ENCODE measurements at regions not wholly inside any gene's neighbourhood (a gene's known extent, or its start where the extent isn't known, plus 50 kb on each side); places are given as distances from the start of the nearest gene placed in this dataset.
A peak's percentile ranks its signal among the peaks of the same experiment; 100 is the strongest.
"Not testable (repeated sequence)": the region's sequence is repeated elsewhere in the genome, so short reads cannot be mapped to it uniquely, and the experiment has no call there.

DNA sequence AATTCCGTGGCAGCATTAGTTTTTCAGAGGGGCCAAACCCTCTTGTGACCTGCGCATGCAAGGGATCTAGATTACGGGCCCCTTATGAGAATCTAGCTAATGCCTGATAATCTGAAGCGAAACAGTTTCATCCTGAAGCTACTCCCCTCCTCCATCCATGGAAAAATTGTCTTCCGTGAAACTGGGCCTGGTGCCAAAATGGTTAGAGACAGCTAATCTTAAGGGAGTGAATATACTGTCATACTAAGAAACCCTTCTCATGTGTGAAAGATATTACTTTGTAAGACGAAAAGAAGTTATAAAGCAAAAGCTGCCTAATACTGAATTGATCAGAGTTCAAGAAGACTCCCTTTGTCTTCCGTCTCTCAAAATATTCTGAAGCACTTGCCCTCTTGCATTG is 166.3 kb downstream of the DUSP10 start:
- DNase-seq (ENCODE audit: low spot score) = no peak

DNA sequence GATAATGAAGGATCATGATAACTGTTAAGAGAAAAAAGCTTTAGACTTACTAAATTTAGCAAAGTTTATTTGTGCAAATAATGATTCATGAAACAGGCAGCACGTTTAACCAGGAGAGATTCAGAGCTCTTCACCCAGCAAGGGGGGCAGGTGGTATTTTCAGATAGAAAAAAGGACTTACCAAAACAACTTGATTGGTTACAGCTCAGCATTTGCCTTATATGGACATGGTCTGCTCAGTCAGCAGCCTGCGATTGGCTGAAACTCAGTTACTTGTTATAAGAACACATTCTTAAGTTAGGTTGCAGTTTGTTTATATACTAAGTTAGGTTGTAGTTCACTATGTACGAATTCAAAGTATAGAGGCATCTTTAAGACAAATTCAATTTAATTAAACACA is 165.6 kb downstream of the DUSP10 start:
- DNase-seq (ENCODE audit: low spot score) = no peak

DNA sequence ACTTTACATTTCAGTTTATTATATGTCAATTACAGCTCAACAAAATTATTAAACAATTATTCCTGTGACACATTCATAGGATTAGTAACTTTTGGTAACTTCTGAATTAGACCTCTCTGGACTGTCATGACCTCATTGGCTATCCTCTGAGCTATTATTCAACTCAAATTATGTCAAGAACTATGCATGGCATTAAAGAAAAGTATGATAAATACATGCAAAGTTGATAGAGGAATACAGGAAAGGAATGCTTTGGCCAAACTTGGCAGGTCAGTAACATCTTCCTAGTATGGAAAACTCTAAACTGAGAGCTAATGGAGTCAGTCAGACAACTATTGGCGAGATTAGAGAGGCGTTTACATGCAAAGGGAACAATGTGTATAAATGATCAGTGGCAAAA is 158.4 kb downstream of the DUSP10 start:
- DNase-seq (ENCODE audit: low spot score) = no peak

DNA sequence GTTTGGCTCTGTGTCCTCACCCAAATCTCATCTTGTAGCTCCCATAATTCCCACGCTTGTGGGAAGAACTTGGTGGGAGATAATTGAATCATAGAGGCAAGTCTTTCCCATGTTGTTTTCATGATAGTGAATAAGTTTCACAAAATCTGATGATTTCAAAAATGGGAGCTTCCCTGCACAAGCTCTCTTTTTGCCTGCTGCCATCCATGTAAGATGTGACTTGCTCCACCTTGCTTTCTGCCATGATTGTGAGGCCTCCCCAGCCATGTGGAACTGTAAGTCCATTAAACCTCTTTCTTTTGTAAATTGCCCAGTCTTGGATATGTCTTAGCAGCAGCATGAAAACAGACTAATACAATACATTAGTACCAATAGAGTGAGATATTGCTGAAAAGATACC is 154.9 kb downstream of the DUSP10 start:
- not testable (repeated sequence) for DNase-seq (ENCODE audit: low spot score)

DNA sequence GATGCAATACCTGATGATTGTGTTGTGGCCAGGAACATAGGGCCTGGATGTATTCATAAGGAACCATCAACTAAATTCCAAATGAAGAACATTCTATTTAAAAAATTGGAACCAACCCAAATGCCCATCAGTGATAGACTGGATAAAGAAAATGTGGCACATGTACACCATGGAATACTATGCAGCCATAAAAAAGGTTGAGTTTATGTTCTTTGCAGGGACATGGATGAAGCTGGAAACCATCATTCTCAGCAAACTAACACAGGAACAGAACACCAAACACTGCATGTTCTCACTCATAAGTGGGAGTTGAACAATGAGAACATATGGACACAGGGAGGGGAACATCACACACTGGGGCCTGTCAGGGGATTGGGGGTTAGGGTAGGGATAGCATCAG is 150.6 kb downstream of the DUSP10 start:
- not testable (repeated sequence) for DNase-seq (ENCODE audit: low spot score)

DNA sequence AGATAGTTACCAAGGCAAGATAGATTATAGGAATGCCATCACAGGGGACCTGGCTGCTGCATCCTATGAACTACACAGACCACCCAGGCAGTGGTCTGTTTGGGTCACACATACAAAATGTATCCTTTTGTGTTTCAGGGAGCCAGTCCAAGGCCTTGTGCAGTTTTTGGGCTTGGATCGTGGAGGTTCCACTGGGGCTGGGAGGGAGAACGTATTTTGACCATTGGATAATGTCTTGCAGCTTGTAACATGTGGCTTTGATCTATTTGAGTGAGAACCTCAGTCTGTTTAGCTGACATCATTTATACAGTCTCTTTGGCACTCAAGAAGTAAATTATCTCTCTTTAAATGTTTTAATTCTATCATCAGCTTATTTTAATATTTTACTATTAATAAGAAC is 147.3 kb downstream of the DUSP10 start:
- DNase-seq (ENCODE audit: low spot score) = no peak

DNA sequence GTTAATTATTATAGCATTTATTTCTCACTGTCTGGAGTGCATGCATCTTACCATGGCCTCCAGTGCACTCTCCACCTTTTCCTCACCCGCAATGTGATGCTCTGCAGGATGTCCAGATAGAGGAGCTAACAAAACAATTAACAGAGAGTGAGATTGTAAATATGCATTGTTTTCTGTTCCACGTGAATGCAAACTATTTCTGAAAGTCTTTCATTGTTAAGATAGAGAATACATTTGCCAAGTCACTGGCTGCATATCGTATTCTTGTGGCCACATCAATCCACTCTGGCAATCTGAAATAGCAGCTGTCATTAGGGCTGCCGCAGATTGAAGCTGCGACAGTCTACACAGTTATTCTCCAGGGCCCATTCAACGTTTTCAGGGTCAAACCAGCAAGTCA is 143.8 kb downstream of the DUSP10 start:
- no peak for DNase-seq (ENCODE audit: low spot score)

DNA sequence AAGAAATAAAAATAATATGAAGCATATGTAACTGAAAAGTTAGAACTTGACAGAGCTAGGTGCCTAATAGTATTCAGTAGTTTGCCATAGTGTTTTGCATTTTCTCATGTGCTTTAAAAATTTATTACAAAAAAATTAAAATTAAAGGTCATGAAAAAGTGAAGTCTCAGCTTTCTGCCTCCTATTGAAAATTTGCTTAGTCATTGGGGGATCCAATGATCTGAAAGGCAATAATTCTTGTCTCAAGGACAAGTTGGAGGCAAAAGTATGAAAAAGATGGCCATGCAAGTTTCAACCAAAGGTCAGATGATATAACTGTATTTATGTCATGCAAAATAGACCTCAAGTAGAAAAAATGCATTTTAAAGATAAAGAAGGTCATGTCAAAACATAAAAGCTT is 140.7 kb downstream of the DUSP10 start:
- DNase-seq (ENCODE audit: low spot score) = no peak

DNA sequence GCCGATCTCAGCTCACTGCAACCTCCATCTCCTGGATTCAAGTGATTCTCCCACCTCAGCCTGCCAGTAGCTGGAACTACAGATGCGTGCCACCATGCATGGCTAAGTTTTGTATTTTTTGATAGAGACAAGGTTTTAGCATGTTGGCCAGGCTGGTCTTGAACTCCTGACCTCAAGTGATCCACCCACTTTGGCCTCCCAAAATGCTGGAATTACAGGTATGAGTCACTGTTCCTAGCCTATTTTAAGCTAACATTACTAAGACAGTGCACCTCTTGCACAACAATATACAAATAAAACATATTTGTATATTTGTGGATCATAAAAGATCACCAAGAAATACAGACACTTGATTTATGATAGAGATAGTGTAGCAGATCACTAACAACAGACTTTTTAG is 139.1 kb downstream of the DUSP10 start:
- DNase-seq (ENCODE audit: low spot score) = no peak

DNA sequence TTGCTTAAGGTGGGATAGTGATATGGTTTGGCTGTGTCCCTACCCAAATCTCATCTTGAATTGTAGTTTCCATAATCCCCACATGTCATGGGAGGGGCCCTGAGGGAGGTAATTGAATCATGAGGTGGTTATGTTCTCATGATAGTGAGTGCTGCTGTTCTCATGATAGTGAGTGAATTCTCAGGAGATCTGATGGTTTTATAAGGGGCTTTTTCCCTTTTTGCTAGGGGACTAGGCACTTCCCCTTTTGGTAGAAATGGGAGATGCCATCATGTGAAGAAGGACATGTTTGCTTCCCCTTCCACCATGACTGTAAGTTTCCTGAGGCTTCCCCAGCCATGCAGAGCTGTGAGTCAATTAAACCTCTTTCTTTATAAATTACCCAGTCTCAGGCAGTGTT is 137.5 kb downstream of the DUSP10 start:
- not testable (repeated sequence) for DNase-seq (ENCODE audit: low spot score)

DNA sequence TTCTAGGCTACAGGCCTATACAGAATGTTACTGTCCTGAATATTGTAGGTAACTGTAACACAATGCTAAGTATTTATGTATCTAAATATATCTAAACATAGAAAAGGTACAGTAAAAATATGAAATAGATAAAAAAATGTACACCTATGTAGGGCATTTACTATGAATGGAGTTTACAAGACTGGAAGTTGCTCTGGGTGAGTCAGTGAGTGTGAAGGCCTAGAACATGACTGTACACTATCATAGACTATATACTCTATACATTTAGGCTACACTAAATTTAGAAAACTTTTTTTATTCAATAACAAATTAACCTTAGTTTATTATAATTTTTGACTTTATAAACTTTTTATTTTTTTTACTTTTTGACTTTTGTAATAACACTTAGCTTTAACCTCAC is 136.9 kb downstream of the DUSP10 start:
- no peak for DNase-seq (ENCODE audit: low spot score)

DNA sequence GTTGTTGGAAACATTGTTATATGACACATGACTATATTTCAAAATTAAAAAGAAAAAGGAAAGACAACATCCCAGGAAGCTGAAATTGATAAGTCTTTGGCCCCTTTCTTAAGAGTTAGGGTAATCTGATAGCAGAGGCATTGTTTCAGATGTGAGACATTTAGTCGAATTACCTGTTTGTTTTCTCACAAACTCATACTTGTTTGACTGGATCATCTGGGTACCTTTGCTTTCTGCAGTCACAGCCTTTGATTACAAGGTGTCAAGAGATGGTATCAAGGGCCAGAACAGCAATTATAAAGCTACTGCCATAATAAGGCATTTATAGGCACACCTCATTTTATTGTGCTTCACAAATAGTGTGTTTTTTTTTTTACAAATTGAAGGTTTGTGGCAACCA is 136.3 kb downstream of the DUSP10 start:
- no peak for DNase-seq (ENCODE audit: low spot score)

DNA sequence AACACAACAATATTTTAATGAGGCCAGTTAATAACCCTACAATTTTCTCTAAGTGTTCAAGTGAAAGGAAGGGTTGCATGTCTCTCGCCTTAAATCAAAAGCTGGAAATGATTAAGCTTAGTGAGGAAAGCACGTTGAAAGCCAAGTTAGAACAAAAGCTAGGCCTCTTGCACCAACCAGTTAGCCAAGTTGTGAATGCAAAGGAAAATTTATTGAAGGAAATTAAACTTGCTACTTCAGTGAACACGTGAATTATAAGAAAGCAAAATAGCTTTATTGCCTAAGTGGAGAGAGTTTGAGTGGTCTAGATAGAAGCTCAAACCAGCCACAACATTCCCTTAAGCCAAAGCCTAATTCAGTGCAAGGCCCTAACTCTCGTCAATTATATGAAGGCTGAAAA is 135.6 kb downstream of the DUSP10 start:
- DNase-seq (ENCODE audit: low spot score) = no peak

DNA sequence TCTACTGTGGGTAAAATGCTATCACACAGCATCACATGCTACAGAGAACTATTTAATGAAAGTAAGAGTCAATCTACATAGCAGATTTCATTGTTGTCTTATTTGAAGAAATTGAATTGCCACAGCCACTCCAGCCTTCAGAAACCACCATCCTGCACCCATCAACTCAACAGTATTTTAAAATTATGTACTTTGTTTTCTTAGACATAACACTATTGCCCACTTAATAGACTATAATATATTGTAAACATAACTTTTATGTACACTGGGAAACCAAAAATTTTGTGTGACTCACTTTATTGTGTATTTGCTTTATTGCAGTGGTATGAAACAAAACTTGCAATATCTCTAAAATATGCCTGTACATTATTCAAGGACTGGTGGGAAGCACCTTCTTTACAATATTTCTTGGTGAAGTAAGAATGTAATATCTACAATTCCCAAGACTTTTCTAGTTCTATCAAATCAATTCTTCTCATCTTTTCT is 133.0 kb downstream of the DUSP10 start:
- DNase-seq (ENCODE audit: low spot score) = no peak

DNA sequence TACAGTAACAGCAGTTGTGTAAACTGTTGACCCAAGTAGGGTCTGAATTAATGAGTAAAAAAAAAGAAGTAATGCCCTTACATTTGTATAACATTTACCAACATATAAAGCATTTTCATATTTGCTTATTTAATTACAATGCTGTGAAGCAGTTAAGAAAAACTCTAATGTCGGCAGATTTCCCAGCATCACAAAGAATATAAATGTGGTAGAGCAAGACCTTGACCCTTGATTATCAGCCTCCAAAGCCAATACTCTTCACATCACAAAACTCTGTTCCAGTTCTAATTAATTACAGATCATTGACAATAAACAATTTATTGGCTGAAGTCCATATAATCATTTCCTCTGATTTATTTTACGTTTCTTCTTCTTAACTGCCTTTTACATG is 130.2 kb downstream of the DUSP10 start:
- DNase-seq (ENCODE audit: low spot score) = no peak

DNA sequence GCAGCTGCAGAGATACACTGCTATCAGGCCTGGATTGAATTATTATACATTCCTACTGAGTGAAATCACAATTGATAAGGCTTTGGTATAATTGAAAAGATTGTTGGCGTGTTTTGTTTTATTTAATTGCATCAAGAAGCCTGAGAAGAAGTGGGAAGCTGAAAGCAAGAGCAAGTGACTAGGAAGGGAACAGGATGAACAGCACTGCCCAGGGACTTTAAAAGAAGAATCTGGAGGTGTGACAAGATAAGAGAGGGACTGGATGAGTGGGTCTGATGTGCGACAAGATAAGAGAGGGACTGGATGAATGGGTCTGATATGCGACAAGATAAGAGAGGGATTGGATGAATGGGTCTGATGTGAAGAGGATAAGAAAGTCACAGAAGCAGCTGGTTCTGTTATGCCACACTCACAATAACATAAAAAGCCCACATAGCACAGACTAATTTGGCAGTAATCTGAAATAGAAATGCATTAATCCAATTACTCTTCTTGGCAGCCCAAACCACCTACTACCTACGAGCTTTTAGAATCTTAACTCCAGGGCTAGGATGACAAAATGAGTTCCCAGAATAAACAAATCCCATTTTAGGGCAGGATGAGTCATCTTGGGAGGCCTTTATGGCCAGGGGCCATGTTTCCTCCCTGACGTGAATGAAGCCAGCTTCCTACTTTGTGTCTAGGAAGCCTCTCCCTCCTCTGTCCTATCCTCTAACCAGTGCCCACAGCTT is 129.7 kb downstream of the DUSP10 start:
- peak; percentile 28 for DNase-seq (ENCODE audit: low spot score)

DNA sequence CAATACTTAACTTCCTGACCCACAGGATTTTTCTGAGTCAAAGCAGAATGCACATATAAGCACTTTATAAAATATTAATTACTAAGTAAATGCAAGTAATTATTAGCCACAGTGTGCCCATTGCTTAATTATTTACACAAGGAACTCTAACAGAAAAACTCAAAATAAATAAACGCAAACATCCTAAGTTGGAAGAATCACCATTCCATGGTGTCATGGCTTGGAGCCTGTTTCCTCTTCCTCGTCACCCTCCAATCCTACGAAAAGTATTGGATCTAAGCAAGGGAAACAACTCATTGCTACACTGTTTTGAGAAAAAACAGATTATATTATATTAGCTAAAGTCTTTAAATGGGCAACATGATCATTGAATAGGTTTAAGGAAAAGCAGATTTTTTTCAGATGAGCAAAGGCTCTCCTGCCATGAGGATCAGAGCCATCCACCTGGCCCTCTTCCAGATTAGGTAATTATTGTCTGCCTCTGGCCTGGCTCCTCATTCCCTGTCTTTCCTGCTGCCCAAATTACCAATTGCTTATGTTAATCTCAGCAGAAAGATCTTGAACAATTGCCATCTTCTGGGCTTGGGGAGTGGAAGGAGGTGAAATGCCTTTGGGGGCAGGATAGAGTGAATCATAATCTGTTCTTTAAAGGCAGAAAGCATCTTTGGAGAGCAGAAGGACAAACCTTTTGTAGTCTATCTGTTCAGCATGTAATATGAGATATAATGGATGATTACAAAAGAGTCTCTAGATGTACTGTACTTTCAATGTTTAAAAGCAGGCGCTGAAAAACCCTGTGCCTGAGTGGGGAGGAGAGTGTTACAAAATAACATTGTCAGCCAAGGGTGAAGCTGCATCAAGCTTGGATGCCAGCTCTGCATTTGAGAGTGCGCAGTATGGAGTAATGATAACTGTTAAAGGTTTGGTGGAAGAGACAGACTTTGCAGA is 121.2 kb downstream of the DUSP10 start:
- DNase-seq (ENCODE audit: low spot score) = peak; percentile 43

DNA sequence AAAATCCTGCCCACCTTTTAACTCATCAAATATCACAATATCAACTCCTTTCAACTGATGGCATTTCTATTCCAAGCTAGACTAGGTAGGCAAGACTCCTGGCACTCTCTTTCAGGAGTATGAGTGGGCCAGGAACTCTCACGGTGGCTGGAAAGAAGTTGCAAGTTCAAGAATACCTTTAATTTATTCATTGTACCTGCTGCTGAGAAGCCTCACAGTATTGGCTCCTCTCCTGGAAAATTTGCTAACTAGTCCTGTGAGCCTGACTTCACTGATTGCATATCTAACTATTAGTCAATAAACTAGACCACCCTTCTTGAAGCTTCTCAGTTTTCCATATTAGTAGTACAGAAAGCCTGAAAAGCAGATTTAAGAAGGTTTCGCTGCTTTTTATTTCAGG is 120.2 kb downstream of the DUSP10 start:
- DNase-seq (ENCODE audit: low spot score) = no peak

DNA sequence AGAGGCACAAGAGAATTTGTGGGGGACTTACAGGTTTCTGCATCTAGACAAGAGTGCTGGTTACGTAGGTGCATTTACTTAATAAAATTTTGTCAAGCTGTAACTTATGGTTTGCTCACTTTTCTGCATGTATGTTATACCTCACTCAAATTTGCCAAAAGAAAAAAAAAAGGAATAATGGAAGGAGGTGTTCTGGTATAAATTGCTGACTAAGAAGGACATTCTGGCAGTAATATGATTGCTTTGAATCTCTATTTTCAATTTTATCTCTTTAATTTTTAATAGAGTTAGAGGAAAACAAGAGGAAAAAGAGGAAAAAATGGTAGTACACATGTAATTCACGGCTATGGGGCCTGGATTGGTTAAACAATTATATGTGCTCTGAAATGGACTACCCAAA is 119.5 kb downstream of the DUSP10 start:
- DNase-seq (ENCODE audit: low spot score) = no peak

DNA sequence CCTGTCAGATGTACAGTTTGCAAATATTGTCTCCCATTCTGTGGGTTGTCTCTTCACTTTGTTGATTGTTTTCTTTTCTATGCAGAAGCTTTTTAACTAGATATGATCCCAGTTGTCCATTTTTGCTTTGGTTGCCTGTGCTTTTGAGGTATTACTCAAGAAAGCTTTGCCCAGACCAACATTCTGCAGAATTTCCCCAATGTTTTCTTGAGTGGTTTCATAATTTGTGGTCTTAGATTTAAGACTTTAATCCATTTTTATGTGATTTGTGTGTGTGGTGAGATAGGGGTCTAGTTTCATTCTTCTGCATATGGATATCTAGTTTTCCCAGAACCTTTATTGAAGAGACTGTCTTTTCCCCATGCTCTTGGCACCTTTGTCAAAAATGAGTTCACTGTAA is 116.9 kb downstream of the DUSP10 start:
- DNase-seq (ENCODE audit: low spot score) = no peak

DNA sequence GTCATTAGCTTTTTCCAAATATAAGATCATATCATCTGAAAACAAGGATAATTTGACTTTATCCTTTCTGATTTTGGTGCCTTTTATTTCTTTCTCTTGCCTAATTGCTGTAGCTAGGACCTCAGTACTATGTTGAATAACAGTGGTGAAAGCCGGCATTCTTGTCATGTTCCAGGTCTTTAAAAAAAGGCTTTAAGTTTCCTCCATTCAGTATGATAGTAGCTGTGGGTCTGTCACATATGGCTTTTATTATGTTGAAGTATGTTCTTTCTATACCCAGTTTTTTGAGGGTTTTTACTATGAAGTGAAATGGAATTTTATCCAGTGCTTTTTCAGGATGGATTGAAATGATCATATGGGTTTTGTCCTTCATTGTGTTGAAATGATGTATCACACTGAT is 115.8 kb downstream of the DUSP10 start:
- DNase-seq (ENCODE audit: low spot score) = no peak

DNA sequence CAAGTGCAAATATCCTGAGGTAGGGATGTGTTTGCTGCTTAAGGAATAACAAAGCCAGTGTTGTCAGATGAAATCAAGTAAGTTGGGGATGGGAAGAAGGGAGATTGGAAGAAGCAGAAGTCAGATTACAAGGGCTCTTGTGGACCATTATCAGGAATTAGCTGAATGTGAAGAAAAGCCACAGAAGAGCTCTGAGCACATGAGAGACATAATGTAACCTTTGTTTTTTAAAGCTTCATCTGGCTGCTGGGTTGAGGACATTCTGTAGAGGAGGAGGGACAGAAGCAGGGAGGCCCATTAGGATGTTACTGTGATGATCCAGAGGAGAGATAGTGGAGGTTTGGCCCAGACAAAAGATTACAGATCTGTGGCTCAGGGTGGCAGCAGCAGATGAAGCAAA is 111.7 kb downstream of the DUSP10 start:
- DNase-seq (ENCODE audit: low spot score) = no peak

DNA sequence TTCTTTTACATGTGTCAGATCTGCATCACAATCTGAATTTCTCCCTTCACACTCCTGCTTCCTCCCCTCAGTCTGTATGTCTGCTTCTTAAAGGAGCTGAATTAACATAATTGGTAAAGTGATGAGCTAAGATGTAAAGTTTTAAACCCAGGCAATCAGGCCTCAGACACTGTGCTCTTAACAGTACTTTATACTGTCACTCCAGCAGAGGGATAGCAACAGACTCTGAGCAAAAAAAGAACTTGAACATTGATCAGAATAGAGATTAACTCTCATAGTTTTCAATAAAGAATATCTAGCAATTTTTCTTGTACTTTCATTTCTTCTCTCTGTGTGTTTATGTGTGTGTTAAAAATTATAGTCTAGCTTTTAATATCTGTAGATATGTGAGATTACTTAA is 110.3 kb downstream of the DUSP10 start:
- no peak for DNase-seq (ENCODE audit: low spot score)

Measured in mucosa of gallbladder (tissue), 1 donor.